ENCODE measurements at regions not wholly inside any gene's neighbourhood (a gene's known extent, or its start where the extent isn't known, plus 50 kb on each side); places are given as distances from the start of the nearest gene placed in this dataset.
A peak's percentile ranks its signal among the peaks of the same experiment; 100 is the strongest.

GRCh38 chr11:8828046-8828445 is 82.9 kb upstream of the AKIP1 start:
- no peaks in the 10 kb centered on the region for H3K9me3 Mint-ChIP-seq
- no peak overlapping the region for H3K9ac ChIP-seq (ENCODE audit: insufficient read depth, low read length, poor library complexity, severe bottlenecking)
- DNase-seq: no peak
- no peak overlapping the region for H3K27ac ChIP-seq (ENCODE audit: low read depth in 1 of 2, low read length in 2 of 2)
- no peaks in the 10 kb centered on the region for H3K9me3 ChIP-seq (replicated peaks in 1 of 2; ENCODE audit: control insufficient read depth in 1 of 2, insufficient read depth in 1 of 2, low read length in 2 of 2)
- peaks cover 0 to 3% (median 0%) of the 10 kb centered on the region in 3 donors for H3K27me3 Mint-ChIP-seq (ENCODE audit: low read depth in 3 of 3)
- H3K27me3 ChIP-seq (ENCODE audit: control insufficient read depth in 2 of 2, insufficient read depth in 2 of 2, low read length in 2 of 2): no peaks in the 10 kb centered on the region
- H3K79me2 ChIP-seq (ENCODE audit: insufficient read depth, low read length): no peaks in the 10 kb centered on the region
- no peaks in the 10 kb centered on the region for H3K4me1 Mint-ChIP-seq
- H3K4me3 ChIP-seq (replicated peaks in 1 of 3; ENCODE audit: low read depth in 2 of 3, low read length in 3 of 3): no peak overlapping the region
- intact Hi-C loops (cut with micrococcal nuclease): no loop called here
- no peak overlapping the region for H3K4me2 ChIP-seq (replicated peaks; ENCODE audit: extremely low read depth, low read length, poor library complexity, severe bottlenecking)
- H3K36me3 Mint-ChIP-seq: no peaks in the 10 kb centered on the region
- no peaks in the 10 kb centered on the region for H4K20me1 ChIP-seq (ENCODE audit: insufficient read depth, low read length)
- H3K36me3 ChIP-seq (replicated peaks in 1 of 2; ENCODE audit: control insufficient read depth in 1 of 2, insufficient read depth in 2 of 2, low read length in 2 of 2): no peaks in the 10 kb centered on the region
- H3K27ac Mint-ChIP-seq: no peak overlapping the region
- WGBS (ENCODE audit: insufficient coverage): 82% methylated on average over 3 of the region's 3 CpGs
- peak overlapping the region; percentile 67 for H2AFZ ChIP-seq (ENCODE audit: insufficient read depth, low read depth, low read length, poor library complexity, severe bottlenecking)
- no peak for TF ChIP-seq CTCF (IDR thresholded peaks at IDR 0.05)
- no peak overlapping the region for H3K4me3 Mint-ChIP-seq
- peaks cover 21 to 24% of the 10 kb centered on the region in 2 donors for H3K4me1 ChIP-seq (ENCODE audit: control insufficient read depth in 1 of 2, insufficient read depth in 2 of 2, low read length in 2 of 2)

DNA sequence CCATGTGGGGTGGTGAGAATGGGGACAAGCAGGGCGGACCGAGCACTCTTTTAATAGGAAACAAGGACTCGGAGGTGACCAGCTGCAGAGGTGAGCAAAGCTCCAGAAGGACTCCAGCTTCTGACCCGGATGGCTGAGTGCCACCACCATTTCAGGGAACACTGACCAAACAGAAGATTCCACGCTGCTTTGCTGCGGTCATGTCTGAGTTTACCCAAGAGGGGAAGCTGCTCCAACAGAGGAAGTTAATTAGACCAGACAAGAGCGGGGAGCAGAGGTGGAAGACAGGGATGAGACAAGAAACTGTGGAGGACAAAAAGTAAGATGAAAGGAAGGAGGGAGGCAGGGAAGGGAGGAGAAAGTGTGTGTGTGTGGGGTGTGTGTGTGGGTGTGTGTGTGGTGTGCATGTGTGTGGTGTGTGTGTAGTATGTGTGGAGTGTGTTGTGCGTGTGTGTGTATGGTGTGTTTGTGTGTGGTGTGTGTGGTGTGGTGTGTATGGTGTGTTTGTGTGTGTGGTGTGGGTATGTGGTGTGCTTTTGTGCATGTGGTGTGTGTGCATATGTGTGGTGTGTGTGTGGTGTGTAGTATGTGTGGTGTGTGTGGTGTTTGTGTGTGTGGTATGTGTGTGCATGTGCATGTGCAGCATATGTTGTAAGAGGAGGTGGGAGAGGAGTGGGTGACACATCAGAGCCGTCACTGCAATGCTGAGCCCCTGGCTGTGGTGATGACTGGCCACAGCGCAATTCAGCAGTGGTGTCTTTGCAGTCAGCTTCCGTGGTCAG is 82.2 kb upstream of the AKIP1 start:
- H3K4me3 Mint-ChIP-seq: no peak overlapping the region
- H3K4me3 ChIP-seq (replicated peaks in 1 of 3; ENCODE audit: low read depth in 2 of 3, low read length in 3 of 3): no peak overlapping the region
- H3K4me2 ChIP-seq (replicated peaks; ENCODE audit: extremely low read depth, low read length, poor library complexity, severe bottlenecking): no peak overlapping the region
- peaks cover 0 to 3% (median 0%) of the 10 kb centered on the region in 3 donors for H3K27me3 Mint-ChIP-seq (ENCODE audit: low read depth in 3 of 3)
- intact Hi-C loops (cut with micrococcal nuclease): no loop called here
- H3K36me3 Mint-ChIP-seq: no peaks in the 10 kb centered on the region
- peak; percentile 25 to 41 (median 32) for DNase-seq
- no peak overlapping the region for H3K27ac ChIP-seq (ENCODE audit: low read depth in 1 of 2, low read length in 2 of 2)
- no peak overlapping the region for H3K27ac Mint-ChIP-seq
- H3K9ac ChIP-seq (ENCODE audit: insufficient read depth, low read length, poor library complexity, severe bottlenecking): no peak overlapping the region
- H3K4me1 ChIP-seq (ENCODE audit: control insufficient read depth in 1 of 2, insufficient read depth in 2 of 2, low read length in 2 of 2): peaks cover 21 to 24% of the 10 kb centered on the region in 2 donors
- no peaks in the 10 kb centered on the region for H3K27me3 ChIP-seq (ENCODE audit: control insufficient read depth in 2 of 2, insufficient read depth in 2 of 2, low read length in 2 of 2)
- no peaks in the 10 kb centered on the region for H3K4me1 Mint-ChIP-seq
- no peaks in the 10 kb centered on the region for H3K9me3 ChIP-seq (replicated peaks in 1 of 2; ENCODE audit: control insufficient read depth in 1 of 2, insufficient read depth in 1 of 2, low read length in 2 of 2)
- peak overlapping the region; percentile 67 for H2AFZ ChIP-seq (ENCODE audit: insufficient read depth, low read depth, low read length, poor library complexity, severe bottlenecking)
- WGBS (ENCODE audit: insufficient coverage): 60% methylated on average over 10 of the region's 11 CpGs
- no peaks in the 10 kb centered on the region for H3K36me3 ChIP-seq (replicated peaks in 1 of 2; ENCODE audit: control insufficient read depth in 1 of 2, insufficient read depth in 2 of 2, low read length in 2 of 2)
- no peaks in the 10 kb centered on the region for H3K9me3 Mint-ChIP-seq
- TF ChIP-seq CTCF (IDR thresholded peaks at IDR 0.05): no peak
- H4K20me1 ChIP-seq (ENCODE audit: insufficient read depth, low read length): no peaks in the 10 kb centered on the region
- H3K79me2 ChIP-seq (ENCODE audit: insufficient read depth, low read length): no peaks in the 10 kb centered on the region

Measured in CD14-positive monocyte (primary cell).